ENCODE measurements at regions not wholly inside any gene's neighbourhood (a gene's known extent, or its start where the extent isn't known, plus 50 kb on each side); places are given as distances from the start of the nearest gene placed in this dataset.

- TF ChIP-seq, protein P1, sequence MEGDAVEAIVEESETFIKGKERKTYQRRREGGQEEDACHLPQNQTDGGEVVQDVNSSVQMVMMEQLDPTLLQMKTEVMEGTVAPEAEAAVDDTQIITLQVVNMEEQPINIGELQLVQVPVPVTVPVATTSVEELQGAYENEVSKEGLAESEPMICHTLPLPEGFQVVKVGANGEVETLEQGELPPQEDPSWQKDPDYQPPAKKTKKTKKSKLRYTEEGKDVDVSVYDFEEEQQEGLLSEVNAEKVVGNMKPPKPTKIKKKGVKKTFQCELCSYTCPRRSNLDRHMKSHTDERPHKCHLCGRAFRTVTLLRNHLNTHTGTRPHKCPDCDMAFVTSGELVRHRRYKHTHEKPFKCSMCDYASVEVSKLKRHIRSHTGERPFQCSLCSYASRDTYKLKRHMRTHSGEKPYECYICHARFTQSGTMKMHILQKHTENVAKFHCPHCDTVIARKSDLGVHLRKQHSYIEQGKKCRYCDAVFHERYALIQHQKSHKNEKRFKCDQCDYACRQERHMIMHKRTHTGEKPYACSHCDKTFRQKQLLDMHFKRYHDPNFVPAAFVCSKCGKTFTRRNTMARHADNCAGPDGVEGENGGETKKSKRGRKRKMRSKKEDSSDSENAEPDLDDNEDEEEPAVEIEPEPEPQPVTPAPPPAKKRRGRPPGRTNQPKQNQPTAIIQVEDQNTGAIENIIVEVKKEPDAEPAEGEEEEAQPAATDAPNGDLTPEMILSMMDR (conservative IDR thresholded peaks at IDR 0.05): no peak
- Histone ChIP-seq H3K18ac (ENCODE audit: insufficient read length, low read depth, low read length) (no peak overlapping the region), H2BK5ac (ENCODE audit: insufficient read length, low read length) (no peak overlapping the region), H3K79me2 (ENCODE audit: insufficient read depth, low read length) (no peaks in the 10 kb centered on the region), H2AK5ac (ENCODE audit: insufficient read length, low read length) (no peak overlapping the region), H2BK12ac (ENCODE audit: insufficient read length, low read depth, low read length) (no peak overlapping the region), H3K27ac (ENCODE audit: insufficient read length, low read depth, low read length) (no peak overlapping the region), H3K4me1 (ENCODE audit: insufficient read depth, low read length) (no peaks in the 10 kb centered on the region), H3K23ac (ENCODE audit: insufficient read length, low read depth, low read length) (no peak overlapping the region), H2BK15ac (ENCODE audit: low read depth, low read length) (no peak overlapping the region), H2AFZ (ENCODE audit: low read length) (no peak overlapping the region), H3K79me1 (ENCODE audit: insufficient read depth, low read depth, low read length, poor library complexity, severe bottlenecking) (no peaks in the 10 kb centered on the region), H4K8ac (replicated peaks; ENCODE audit: insufficient read length, low read depth, low read length) (no peak overlapping the region), H3K27me3 (ENCODE audit: insufficient read depth, low read length) (no peaks in the 10 kb centered on the region), H4K5ac (ENCODE audit: insufficient read length, low read depth, low read length) (no peak overlapping the region), H3K56ac (ENCODE audit: insufficient read length, low read depth, low read length) (no peak overlapping the region), H3K4ac (ENCODE audit: low read depth, low read length) (no peak overlapping the region), H3K14ac (ENCODE audit: insufficient read depth, low read length) (no peak overlapping the region), H3K4me2 (ENCODE audit: insufficient read depth, insufficient read length, low read length) (no peak overlapping the region), H2BK20ac (ENCODE audit: low read depth, low read length, poor library complexity, severe bottlenecking) (no peak overlapping the region), H3K9ac (ENCODE audit: extremely low read depth, insufficient read length, low read length) (no peak overlapping the region), H4K91ac (ENCODE audit: insufficient read length, low read depth, low read length) (no peak overlapping the region), H2BK120ac (ENCODE audit: low read depth, low read length, poor library complexity, severe bottlenecking) (no peak overlapping the region), H3K23me2 (ENCODE audit: insufficient read length, low read depth, low read length, poor library complexity, severe bottlenecking) (no peaks in the 10 kb centered on the region), H3T11ph (ENCODE audit: low read length) (no peak overlapping the region), H3K9me3 (ENCODE audit: control insufficient read depth, low read depth, low read length) (no peaks in the 10 kb centered on the region), H4K20me1 (ENCODE audit: control insufficient read depth, insufficient read depth, insufficient read length) (no peaks in the 10 kb centered on the region)
- Mint-ChIP-seq H3K4me1 (peaks cover 6 to 9% of the 10 kb centered on the region in 2 experiments), H3K9me3 (no peaks in the 10 kb centered on the region), H3K36me3 (ENCODE audit: insufficient read depth in 1 of 3, low read depth in 3 of 3) (peaks cover 0 to 4% (median 0%) of the 10 kb centered on the region in 3 experiments; a peak in 3 of 7 replicates), H3K27ac (no peak overlapping the region; a peak in 1 of 7 replicates), H3K4me3 (no peak overlapping the region), H3K27me3 (ENCODE audit: low read depth) (no peaks in the 10 kb centered on the region)
- DNase-seq: no peak
Measured at GRCh38 chr6:54778731-54779130, 67.8 kb upstream of the FAM83B start.

All from H9 (cell line).